ENCODE measurements at regions not wholly inside any gene's neighbourhood (a gene's known extent, or its start where the extent isn't known, plus 50 kb on each side); places are given as distances from the start of the nearest gene placed in this dataset.

- no peaks in the 10 kb centered on the region for H3K79me2 ChIP-seq (ENCODE audit: insufficient read depth, low read length)
- no peaks in the 10 kb centered on the region for H3K4me1 ChIP-seq (ENCODE audit: insufficient read depth, low read length)
- H3K4me3 ChIP-seq (ENCODE audit: low read depth in 1 of 2, low read length in 2 of 2): no peak overlapping the region
- no peak overlapping the region for H3K4me2 ChIP-seq (ENCODE audit: insufficient read depth, low read length)
- no peak for ATAC-seq (ENCODE audit: insufficient read depth, low read depth)
- no peaks in the 10 kb centered on the region for H4K20me1 ChIP-seq (ENCODE audit: insufficient read depth, low read length)
- no peak overlapping the region for H2AFZ ChIP-seq (ENCODE audit: low read depth, low read length)
- H3K9me3 ChIP-seq (ENCODE audit: insufficient read depth, low read length, severe bottlenecking): no peaks in the 10 kb centered on the region
- TF ChIP-seq CTCF (IDR thresholded peaks at IDR 0.05; ENCODE audit: borderline replicate concordance, extremely low read depth, low read length, poor library complexity, severe bottlenecking): no peak
- no peak for TF ChIP-seq EZH2 (IDR thresholded peaks at IDR 0.05; ENCODE audit: borderline replicate concordance, low read depth, low read length, severe bottlenecking)
- H3K36me3 ChIP-seq (ENCODE audit: insufficient read depth, low read length): no peaks in the 10 kb centered on the region
- DNase-seq: no peak
- H3K27ac ChIP-seq (ENCODE audit: low read length): no peak overlapping the region
- no peak overlapping the region for H3K9ac ChIP-seq (ENCODE audit: low read depth, low read length)
- no peaks in the 10 kb centered on the region for H3K27me3 ChIP-seq (ENCODE audit: insufficient read depth, low read length, poor library complexity)
Observed at GRCh38 chr13:84431646-84432045, 549.4 kb upstream of the SLITRK1 start.

- no peak for TF ChIP-seq CTCF (IDR thresholded peaks at IDR 0.05; ENCODE audit: borderline replicate concordance, extremely low read depth, low read length, poor library complexity, severe bottlenecking)
- no peak for TF ChIP-seq EZH2 (IDR thresholded peaks at IDR 0.05; ENCODE audit: borderline replicate concordance, low read depth, low read length, severe bottlenecking)
- no peaks in the 10 kb centered on the region for H3K4me1 ChIP-seq (ENCODE audit: insufficient read depth, low read length)
- H3K9me3 ChIP-seq (ENCODE audit: insufficient read depth, low read length, severe bottlenecking): no peaks in the 10 kb centered on the region
- no peak overlapping the region for H3K9ac ChIP-seq (ENCODE audit: low read depth, low read length)
- DNase-seq (no peak), ATAC-seq (ENCODE audit: insufficient read depth, low read depth) (no peak)
- no peak overlapping the region for H3K4me2 ChIP-seq (ENCODE audit: insufficient read depth, low read length)
- no peak overlapping the region for H3K4me3 ChIP-seq (ENCODE audit: low read depth in 1 of 2, low read length in 2 of 2)
- H4K20me1 ChIP-seq (ENCODE audit: insufficient read depth, low read length): no peaks in the 10 kb centered on the region
- no peak overlapping the region for H2AFZ ChIP-seq (ENCODE audit: low read depth, low read length)
- no peak overlapping the region for H3K27ac ChIP-seq (ENCODE audit: low read length)
- no peaks in the 10 kb centered on the region for H3K27me3 ChIP-seq (ENCODE audit: insufficient read depth, low read length, poor library complexity)
- no peaks in the 10 kb centered on the region for H3K36me3 ChIP-seq (ENCODE audit: insufficient read depth, low read length)
- H3K79me2 ChIP-seq (ENCODE audit: insufficient read depth, low read length): no peaks in the 10 kb centered on the region
Observed at GRCh38 chr13:84430446-84430845, 548.2 kb upstream of the SLITRK1 start.

- H4K20me1 ChIP-seq (ENCODE audit: insufficient read depth, low read length): no peaks in the 10 kb centered on the region
- no peak for DNase-seq
- TF ChIP-seq EZH2 (IDR thresholded peaks at IDR 0.05; ENCODE audit: borderline replicate concordance, low read depth, low read length, severe bottlenecking) (no peak), CTCF (IDR thresholded peaks at IDR 0.05; ENCODE audit: borderline replicate concordance, extremely low read depth, low read length, poor library complexity, severe bottlenecking) (no peak)
- H3K9ac ChIP-seq (ENCODE audit: low read depth, low read length): no peak overlapping the region
- H3K4me1 ChIP-seq (ENCODE audit: insufficient read depth, low read length): no peaks in the 10 kb centered on the region
- H3K27me3 ChIP-seq (ENCODE audit: insufficient read depth, low read length, poor library complexity): no peaks in the 10 kb centered on the region
- ATAC-seq (ENCODE audit: insufficient read depth, low read depth): no peak
- H3K27ac ChIP-seq (ENCODE audit: low read length): no peak overlapping the region
- H2AFZ ChIP-seq (ENCODE audit: low read depth, low read length): no peak overlapping the region
- no peak overlapping the region for H3K4me3 ChIP-seq (ENCODE audit: low read depth in 1 of 2, low read length in 2 of 2)
- no peaks in the 10 kb centered on the region for H3K79me2 ChIP-seq (ENCODE audit: insufficient read depth, low read length)
- H3K9me3 ChIP-seq (ENCODE audit: insufficient read depth, low read length, severe bottlenecking): no peaks in the 10 kb centered on the region
- no peaks in the 10 kb centered on the region for H3K36me3 ChIP-seq (ENCODE audit: insufficient read depth, low read length)
- no peak overlapping the region for H3K4me2 ChIP-seq (ENCODE audit: insufficient read depth, low read length)
Observed at GRCh38 chr13:84430015-84430414, 547.7 kb upstream of the SLITRK1 start.

GRCh38 chr13:84418041-84418440 lies 535.8 kb upstream of the SLITRK1 start:
- peaks cover 6% of the 10 kb centered on the region for H3K9me3 ChIP-seq (ENCODE audit: insufficient read depth, low read length, severe bottlenecking)
- H4K20me1 ChIP-seq (ENCODE audit: insufficient read depth, low read length): no peaks in the 10 kb centered on the region
- no peak overlapping the region for H3K4me3 ChIP-seq (ENCODE audit: low read depth in 1 of 2, low read length in 2 of 2)
- no peak overlapping the region for H3K9ac ChIP-seq (ENCODE audit: low read depth, low read length)
- TF ChIP-seq CTCF (IDR thresholded peaks at IDR 0.05; ENCODE audit: borderline replicate concordance, extremely low read depth, low read length, poor library complexity, severe bottlenecking): no peak
- no peak for TF ChIP-seq EZH2 (IDR thresholded peaks at IDR 0.05; ENCODE audit: borderline replicate concordance, low read depth, low read length, severe bottlenecking)
- H3K79me2 ChIP-seq (ENCODE audit: insufficient read depth, low read length): no peaks in the 10 kb centered on the region
- H3K4me1 ChIP-seq (ENCODE audit: insufficient read depth, low read length): no peaks in the 10 kb centered on the region
- no peaks in the 10 kb centered on the region for H3K36me3 ChIP-seq (ENCODE audit: insufficient read depth, low read length)
- DNase-seq: no peak
- H3K27me3 ChIP-seq (ENCODE audit: insufficient read depth, low read length, poor library complexity): no peaks in the 10 kb centered on the region
- no peak overlapping the region for H2AFZ ChIP-seq (ENCODE audit: low read depth, low read length)
- H3K27ac ChIP-seq (ENCODE audit: low read length): no peak overlapping the region
- ATAC-seq (ENCODE audit: insufficient read depth, low read depth): no peak
- no peak overlapping the region for H3K4me2 ChIP-seq (ENCODE audit: insufficient read depth, low read length)
